GM12891 (cell line): ENCODE measurements at regions not wholly inside any gene's neighbourhood (a gene's known extent, or its start where the extent isn't known, plus 50 kb on each side); places are given as distances from the start of the nearest gene placed in this dataset.

Source experiments
- DNase-seq: peaks from one replicate; pipeline ENCODE4 v3.0.0; 2011; ENCODE audit warnings: low spot score; ENCODE audit not compliant: insufficient read length
- FAIRE-seq: peaks from 2 replicates; lab custom pipeline; 2011; peaks lifted over from hg19 to GRCh38; lab: Jason Lieb, UNC
- PAX5 ChIP-seq: IDR thresholded peaks from 2 replicates; pipeline ENCODE4 v1.6.1; 2011; ENCODE audit warnings: low read length, moderate library complexity, mild to moderate bottlenecking; ENCODE audit not compliant: insufficient read depth, severe bottlenecking
- POLR2A ChIP-seq: IDR thresholded peaks from 2 replicates; pipeline ENCODE4 v1.6.1; 2011; ENCODE audit warnings: low read depth, low read length, control low read depth
- POLR2AphosphoS5 ChIP-seq: IDR thresholded peaks from 2 replicates; pipeline ENCODE4 v1.6.1; 2011; ENCODE audit warnings: low read depth, low read length, control low read depth
- POU2F2 ChIP-seq: IDR thresholded peaks from 2 replicates; pipeline ENCODE4 v1.6.1; 2011; ENCODE audit warnings: low read depth, mild to moderate bottlenecking, control low read depth, low read length, moderate library complexity
- SPI1 ChIP-seq: IDR thresholded peaks from 2 replicates; pipeline ENCODE4 v1.6.1; 2011; ENCODE audit warnings: low read depth, low read length, control low read depth
- TAF1 ChIP-seq: IDR thresholded peaks from 2 replicates; pipeline ENCODE4 v1.6.1; 2011; ENCODE audit warnings: low read depth, low read length, control low read depth

DNA sequence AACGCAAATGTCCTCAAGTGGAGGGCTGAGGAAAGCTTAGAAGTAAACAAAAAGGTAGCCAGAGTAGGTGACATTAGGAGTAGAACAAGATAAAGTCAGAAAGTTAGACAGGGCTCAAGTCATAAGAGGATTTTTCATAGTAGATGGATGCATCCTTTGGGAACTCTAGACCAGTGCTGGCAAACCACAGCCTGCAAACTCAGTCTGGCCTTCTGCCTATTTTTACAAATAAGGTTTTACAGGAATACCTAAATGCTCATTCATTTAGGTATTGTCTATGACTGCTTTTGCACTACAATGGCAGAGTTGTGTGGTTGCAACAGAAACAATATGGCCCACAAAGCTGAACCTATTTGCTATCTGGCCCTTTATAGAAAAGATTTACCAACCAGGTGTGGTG lies 116.0 kb upstream of the HMHB1 start:
- DNase-seq = no peak
- FAIRE-seq = no peak
- TF ChIP-seq TAF1 = no peak
- no peak for TF ChIP-seq POLR2AphosphoS5
- TF ChIP-seq PAX5 = no peak
- no peak for TF ChIP-seq POU2F2
- TF ChIP-seq POLR2A = no peak
- no peak for TF ChIP-seq SPI1

DNA sequence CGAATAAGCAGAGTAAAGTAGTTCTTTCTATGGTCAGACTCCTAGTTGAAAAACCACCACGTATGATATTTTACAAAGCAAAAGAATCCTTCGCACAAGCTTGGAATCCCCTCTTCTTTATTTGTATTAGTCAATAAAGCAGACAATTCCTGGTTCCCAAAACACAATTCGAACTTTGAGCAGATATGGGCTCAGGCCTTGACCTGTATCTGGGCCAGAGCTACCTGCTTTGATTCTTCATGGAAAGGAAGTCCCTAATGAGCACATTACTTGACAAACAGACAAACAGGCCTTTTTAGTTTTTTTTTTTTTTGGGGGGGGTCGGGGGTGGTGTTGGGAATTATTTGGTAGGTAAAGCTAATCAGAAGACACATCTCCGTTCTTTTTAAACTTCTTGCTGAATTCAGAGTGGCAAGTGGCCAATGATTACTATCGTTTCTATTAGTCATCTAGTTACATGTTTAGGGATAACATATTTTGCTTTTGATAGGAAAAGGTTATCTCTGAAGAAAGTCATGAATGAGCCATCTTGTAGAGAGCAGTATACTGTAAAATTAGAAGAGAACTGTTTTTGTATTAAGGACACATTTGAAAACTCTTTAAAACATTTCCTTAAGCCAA lies 116.6 kb upstream of the HMHB1 start:
- FAIRE-seq = no peak
- no peak for DNase-seq
- TF ChIP-seq TAF1 (no peak), SPI1 (no peak), POU2F2 (no peak), PAX5 (no peak), POLR2AphosphoS5 (no peak), POLR2A (no peak)

DNA sequence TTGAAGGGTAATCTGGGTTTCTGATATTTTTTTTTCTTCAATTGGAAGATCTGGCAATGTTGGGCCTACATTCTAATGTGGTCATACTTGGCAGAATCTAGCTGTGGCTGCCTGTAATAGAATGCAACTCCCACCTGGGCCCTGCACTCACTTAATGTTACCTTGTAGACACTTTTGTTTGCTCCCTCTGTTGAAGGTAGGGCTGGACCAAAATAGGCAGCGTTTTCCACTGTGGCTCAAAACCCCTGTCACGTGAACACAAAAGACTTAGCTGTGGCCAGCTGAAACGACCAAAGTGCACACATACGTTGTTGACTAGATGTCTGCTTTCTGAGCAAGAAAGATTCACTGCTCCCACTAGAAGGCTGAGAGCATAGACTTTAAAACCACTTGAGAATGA lies 117.6 kb upstream of the HMHB1 start:
- DNase-seq = no peak
- no peak for TF ChIP-seq PAX5
- no peak for FAIRE-seq

DNA sequence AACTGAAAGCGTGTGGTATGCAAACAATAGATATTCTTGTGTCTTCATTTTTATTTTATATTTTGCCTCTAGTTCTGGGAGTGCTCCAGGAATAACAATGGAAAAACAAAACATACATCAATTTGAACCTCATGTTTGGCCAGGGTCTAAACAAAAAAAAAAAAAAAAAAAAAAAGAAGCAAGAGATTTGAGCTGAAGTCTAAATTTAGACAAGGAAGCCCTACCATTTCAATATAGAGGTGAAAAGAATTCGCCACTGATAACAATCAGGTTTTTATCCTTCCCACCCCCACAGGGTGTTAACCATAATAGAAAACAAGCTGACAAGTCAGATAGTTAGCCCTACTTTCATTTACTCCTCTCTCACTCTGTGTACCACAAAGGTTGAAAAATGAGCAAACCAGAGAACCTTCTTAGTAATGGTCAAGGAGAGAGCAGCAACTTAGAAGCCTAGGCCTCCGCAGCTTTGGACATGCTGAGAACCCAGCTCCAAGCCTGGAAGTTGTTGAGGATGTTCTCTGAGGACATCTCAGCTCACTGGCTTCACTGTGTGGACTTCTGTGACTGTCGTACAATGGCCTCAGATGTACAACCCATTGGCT lies 118.2 kb upstream of the HMHB1 start:
- TF ChIP-seq SPI1 (no peak), POU2F2 (no peak)
- DNase-seq (no peak), FAIRE-seq (no peak)

DNA sequence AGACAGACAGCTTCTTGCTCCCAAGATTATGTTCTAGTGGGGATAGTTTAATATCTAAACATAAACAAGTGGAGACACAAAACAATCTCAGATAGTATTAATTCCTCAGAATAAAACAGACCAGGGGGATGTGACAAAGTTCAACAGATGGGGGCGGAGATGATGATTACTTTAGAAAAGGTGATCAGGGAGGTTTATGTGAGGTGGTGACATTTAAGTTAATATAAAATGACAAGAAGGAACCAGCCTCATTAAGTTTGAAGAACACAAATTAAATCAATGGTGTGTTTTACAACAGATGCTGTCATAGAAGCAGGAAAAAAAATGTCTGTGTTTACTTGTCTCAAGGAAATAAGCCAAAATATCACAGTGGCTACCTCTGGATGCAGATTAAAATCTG lies 119.6 kb upstream of the HMHB1 start:
- no peak for TF ChIP-seq POLR2A
- no peak for TF ChIP-seq POLR2AphosphoS5
- no peak for TF ChIP-seq SPI1
- TF ChIP-seq POU2F2 = no peak
- no peak for TF ChIP-seq PAX5
- no peak for TF ChIP-seq TAF1
- no peak for FAIRE-seq
- no peak for DNase-seq

DNA sequence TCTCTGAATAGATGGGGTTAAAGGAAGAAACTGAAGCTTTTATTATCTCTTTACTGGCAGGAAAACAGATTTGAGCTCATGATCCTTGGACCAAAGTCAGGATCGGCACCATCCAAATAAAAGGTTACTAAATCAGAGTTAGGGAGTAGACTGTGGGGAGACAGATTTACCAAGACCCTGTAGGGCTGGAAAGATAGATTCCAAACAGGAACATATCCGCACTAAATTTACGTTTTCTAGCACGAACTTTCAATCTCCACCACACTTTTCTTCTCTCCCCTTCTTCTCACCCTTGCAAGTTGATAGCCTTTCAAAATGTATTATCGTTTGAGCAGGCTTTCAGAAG lies 120.0 kb upstream of the HMHB1 start:
- FAIRE-seq = no peak
- no peak for TF ChIP-seq POU2F2
- no peak for TF ChIP-seq POLR2AphosphoS5
- TF ChIP-seq SPI1 = no peak
- no peak for TF ChIP-seq TAF1
- no peak for TF ChIP-seq PAX5
- TF ChIP-seq POLR2A = no peak
- no peak for DNase-seq

DNA sequence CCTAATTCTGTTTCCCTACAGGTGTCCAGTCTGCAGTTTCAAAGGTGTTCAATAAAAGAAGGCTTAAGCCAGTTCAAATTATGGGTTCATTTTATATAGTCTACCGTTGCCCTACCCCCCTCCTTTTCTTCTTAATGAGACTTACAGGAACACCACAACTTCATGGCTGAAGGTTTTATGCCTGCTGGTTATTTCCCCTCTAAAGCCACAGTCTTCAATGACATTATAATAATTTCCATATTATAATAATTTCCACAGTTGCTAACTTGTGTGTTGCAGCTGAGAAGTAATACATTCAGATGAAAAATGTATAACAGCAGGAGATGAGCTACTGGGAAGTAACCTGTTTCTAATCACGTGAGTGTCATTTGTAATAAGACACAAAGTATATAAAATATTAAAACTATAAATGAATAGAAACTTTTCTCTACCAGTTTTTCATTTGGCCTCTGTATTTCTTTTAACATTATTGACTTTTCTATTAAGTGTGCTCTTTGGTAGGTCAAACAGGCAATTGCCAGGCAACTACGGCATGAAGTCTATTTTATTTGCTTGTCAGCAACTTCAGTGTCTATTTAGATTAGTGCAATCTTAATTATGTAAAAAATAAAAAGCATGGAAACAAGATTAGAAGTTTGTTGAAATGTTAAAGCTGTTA lies 120.5 kb upstream of the HMHB1 start:
- no peak for TF ChIP-seq SPI1
- no peak for DNase-seq
- no peak for FAIRE-seq

DNA sequence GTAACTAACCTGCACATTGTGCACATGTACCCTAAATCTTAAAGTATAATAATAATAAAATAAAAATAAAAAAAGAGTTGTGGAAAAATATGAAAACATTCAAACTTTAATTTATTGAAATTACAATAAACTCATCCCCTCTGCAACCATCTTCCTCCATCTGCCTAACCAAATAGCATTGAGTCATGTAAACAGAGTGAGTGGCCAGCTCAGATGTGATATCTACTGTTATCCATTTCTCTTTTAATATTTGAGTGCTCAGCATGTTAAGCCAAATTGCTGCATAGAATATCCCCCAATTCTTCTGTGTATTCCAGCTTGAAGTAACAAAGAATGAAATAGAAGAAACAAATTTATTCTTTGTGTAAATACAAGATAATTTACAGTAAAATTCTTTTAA lies 124.4 kb upstream of the HMHB1 start:
- DNase-seq (no peak), FAIRE-seq (no peak)
- no peak for TF ChIP-seq TAF1
- TF ChIP-seq POLR2A = no peak
- TF ChIP-seq PAX5 = no peak
- TF ChIP-seq SPI1 = no peak
- no peak for TF ChIP-seq POU2F2
- TF ChIP-seq POLR2AphosphoS5 = no peak

DNA sequence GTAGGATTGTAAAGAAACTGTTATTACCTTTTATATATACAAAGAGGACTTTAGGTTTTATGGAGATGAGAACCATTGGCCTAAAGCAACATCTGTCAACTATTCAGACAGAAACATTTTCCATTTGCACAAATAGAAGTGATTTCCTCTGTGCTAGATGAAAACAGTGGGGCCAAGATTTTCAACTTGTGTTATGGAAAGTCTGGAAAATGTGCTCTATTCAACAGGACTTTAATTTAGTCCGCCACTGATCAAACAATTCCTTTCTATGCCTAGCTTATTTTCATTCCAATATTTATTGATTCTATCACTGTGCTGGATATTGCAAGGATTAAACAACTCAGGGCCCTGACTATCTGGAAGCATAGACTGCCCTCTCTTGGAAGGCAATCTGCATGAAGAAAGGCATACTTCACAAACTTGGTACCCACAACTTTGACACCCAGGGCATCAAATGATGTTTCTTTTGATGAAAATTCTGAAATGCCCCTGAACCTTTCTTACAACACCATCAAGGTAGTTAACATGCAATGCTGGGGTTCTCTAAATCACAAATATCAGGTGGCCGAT lies 126.6 kb upstream of the HMHB1 start:
- DNase-seq = no peak
- no peak for FAIRE-seq
- TF ChIP-seq PAX5 (no peak), SPI1 (no peak), POLR2A (no peak), POLR2AphosphoS5 (no peak), POU2F2 (no peak), TAF1 (no peak)

DNA sequence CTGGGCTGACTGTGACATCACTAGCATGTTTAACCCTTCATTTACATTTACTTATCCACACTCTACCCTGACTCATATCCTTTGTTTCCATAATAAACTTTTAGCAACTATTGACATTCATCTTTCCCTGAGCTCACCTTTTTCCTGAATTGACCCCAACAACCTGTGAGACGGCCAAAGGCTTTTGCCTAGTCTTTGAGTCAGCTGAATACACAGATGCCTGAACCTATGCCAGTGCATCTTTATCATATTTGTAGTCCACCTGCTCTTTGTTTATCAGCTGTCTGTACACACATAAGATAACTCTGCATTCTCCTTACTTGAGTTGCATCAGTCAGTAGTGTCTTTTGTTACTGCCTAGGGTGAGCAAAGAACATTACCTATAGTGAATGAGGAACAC lies 128.5 kb upstream of the HMHB1 start:
- DNase-seq (no peak), FAIRE-seq (no peak)
- no peak for TF ChIP-seq POLR2AphosphoS5
- TF ChIP-seq PAX5 = no peak
- no peak for TF ChIP-seq SPI1
- TF ChIP-seq POU2F2 = no peak
- no peak for TF ChIP-seq POLR2A
- TF ChIP-seq TAF1 = no peak

DNA sequence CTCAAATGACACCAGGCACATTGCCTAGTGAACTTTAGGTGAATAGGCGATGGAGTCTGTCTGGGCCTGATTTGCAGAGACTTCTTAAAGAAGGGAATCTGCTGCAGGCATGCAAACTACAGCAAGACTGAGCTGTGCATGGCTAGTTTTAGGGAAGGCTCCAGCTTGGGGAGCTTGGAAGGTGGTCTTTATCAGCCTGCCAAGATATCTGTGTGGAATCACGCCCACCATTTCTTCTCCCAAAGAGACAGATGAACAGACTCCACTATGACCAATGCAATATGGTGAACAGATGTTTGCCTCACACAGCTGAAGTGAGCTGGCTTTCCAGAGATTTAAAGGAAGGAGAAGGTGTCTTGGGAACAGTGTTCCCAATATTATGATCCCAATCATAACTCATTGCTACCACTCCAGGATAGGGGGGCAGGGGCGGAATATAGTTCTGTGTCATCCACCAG lies 129.0 kb upstream of the HMHB1 start:
- FAIRE-seq (no peak), DNase-seq (no peak)
- TF ChIP-seq SPI1 (no peak), POU2F2 (no peak)
